ENCODE measurements at regions not wholly inside any gene's neighbourhood (a gene's known extent, or its start where the extent isn't known, plus 50 kb on each side); places are given as distances from the start of the nearest gene placed in this dataset.

- in situ Hi-C loops (cut with MboI; ENCODE audit: low pct_unique_long_range_greater_than_20kb, low sequenced_read_pairs, unreplicated experiment) = no loop called here
- TF ChIP-seq CTCF (IDR thresholded peaks at IDR 0.05; ENCODE audit: extremely low read depth, insufficient read depth, missing control alignments) = no peak
- DNase-seq (ENCODE audit: low spot score) = no peak
These were observed 217.7 kb upstream of the SULF2 start for GRCh38 chr20:48003021-48003420.

- no peak for TF ChIP-seq CTCF (IDR thresholded peaks at IDR 0.05; ENCODE audit: extremely low read depth, insufficient read depth, missing control alignments)
- DNase-seq (ENCODE audit: low spot score) = peak; percentile 59
- in situ Hi-C loops (cut with MboI; ENCODE audit: low pct_unique_long_range_greater_than_20kb, low sequenced_read_pairs, unreplicated experiment) = no loop called here
These were observed 217.3 kb upstream of the SULF2 start for GRCh38 chr20:48002517-48002970.

GRCh38 chr20:47999166-47999565, 213.9 kb upstream of the SULF2 start:
- in situ Hi-C loops (cut with MboI; ENCODE audit: low pct_unique_long_range_greater_than_20kb, low sequenced_read_pairs, unreplicated experiment) = no loop called here

DNA sequence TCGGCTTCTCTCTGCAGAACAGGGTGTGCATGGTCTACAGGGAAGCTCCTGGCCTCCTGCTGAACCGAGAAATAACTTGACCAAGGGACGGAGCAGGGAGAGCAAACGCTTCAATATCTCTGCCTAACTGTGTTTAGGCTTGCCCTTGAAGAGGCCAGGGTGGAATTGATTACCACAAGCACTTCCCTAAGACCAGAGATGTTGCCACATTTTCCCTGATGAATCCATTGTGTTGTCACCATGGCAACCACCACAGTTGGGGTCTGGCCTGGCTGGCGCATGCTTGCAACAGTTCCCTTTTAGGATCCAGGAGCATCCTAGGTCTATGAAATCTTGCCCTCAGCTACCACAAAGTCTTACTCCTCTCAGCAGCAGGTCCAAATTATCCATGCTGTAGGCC, 213.5 kb upstream of the SULF2 start:
- in situ Hi-C loops (cut with MboI; ENCODE audit: low pct_unique_long_range_greater_than_20kb, low sequenced_read_pairs, unreplicated experiment) = no loop called here
- no peak for DNase-seq (ENCODE audit: low spot score)
- TF ChIP-seq CTCF (IDR thresholded peaks at IDR 0.05; ENCODE audit: extremely low read depth, insufficient read depth, missing control alignments) = no peak

More at GRCh38 chr20:47999166-47999565, 213.9 kb upstream of the SULF2 start:
- no peak for TF ChIP-seq CTCF (IDR thresholded peaks at IDR 0.05; ENCODE audit: extremely low read depth, insufficient read depth, missing control alignments)
- DNase-seq (ENCODE audit: low spot score) = no peak

DNA sequence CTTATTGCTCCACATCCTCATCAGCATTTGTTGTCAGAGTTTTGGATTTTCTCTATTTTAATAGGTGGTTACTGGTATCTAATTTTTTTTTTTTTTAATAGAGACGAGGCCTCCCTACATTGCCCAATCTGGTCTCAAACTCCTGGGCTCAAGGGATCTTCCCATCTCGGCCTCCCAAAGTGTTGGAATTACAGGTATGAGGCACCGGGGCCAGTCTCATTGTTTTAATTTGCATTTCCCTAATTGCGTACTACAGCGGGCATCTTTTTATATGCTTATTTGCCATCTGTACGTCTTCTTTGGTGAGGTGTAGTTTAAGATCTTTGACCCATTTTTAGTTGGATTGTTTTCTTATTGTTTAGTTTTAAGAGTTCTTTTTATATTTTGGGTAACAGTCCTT, 210.4 kb upstream of the SULF2 start:
- in situ Hi-C loops (cut with MboI; ENCODE audit: low pct_unique_long_range_greater_than_20kb, low sequenced_read_pairs, unreplicated experiment) = no loop called here
- no peak for TF ChIP-seq CTCF (IDR thresholded peaks at IDR 0.05; ENCODE audit: extremely low read depth, insufficient read depth, missing control alignments)
- no peak for DNase-seq (ENCODE audit: low spot score)

DNA sequence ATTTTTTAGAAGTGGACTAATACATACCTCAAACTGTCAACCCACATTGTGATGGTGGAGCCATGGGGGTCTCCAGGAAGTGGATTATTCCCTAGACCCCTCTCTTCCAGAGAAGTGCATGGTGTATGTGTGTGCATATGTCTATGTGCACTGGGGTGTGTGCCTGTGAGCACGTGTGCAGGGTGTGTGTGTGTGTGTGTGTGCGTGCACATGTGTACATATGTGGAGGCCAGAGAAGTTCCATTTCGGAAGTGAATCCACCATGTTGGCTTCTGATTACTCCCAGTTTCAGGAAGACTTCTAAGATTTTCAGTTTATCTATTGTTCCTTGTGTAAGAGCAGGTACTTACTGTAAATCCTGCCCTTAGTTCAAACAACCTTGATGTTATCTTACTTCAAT, 208.5 kb upstream of the SULF2 start:
- no peak for DNase-seq (ENCODE audit: low spot score)
- in situ Hi-C loops (cut with MboI; ENCODE audit: low pct_unique_long_range_greater_than_20kb, low sequenced_read_pairs, unreplicated experiment) = no loop called here
- TF ChIP-seq CTCF (IDR thresholded peaks at IDR 0.05; ENCODE audit: extremely low read depth, insufficient read depth, missing control alignments) = no peak
